H9 (cell line): ENCODE measurements at regions not wholly inside any gene's neighbourhood (a gene's known extent, or its start where the extent isn't known, plus 50 kb on each side); places are given as distances from the start of the nearest gene placed in this dataset.

Experiments used
- DNase-seq: peaks from one replicate; pipeline ENCODE4 v3.0.0-alpha.2; 2017
- H2AFZ ChIP-seq: one replicate; pipeline ENCODE4 v1.6.1; 2013; ENCODE audit warnings: mild to moderate bottlenecking, low read length, control low read depth, moderate library complexity
- H2AK5ac ChIP-seq: 2 replicates; pipeline ENCODE4 v1.6.1; 2013; ENCODE audit warnings: low read length, control low read depth, mixed read lengths; ENCODE audit not compliant: insufficient read length
- H2BK120ac ChIP-seq: one replicate; pipeline ENCODE4 v1.6.1; 2013; ENCODE audit warnings: low read depth, mild to moderate bottlenecking, low read length, control low read depth, inconsistent platforms; ENCODE audit not compliant: poor library complexity, severe bottlenecking
- H2BK12ac ChIP-seq: 2 replicates; pipeline ENCODE4 v1.6.1; 2013; ENCODE audit warnings: low read length, control low read depth, mixed read lengths, low read depth; ENCODE audit not compliant: insufficient read length
- H2BK15ac ChIP-seq: 2 replicates; pipeline ENCODE4 v1.6.1; 2013; ENCODE audit warnings: low read depth, low read length, control low read depth
- H2BK20ac ChIP-seq: one replicate; pipeline ENCODE4 v1.6.1; 2013; ENCODE audit warnings: low read depth, mild to moderate bottlenecking, low read length, control low read depth, inconsistent platforms; ENCODE audit not compliant: poor library complexity, severe bottlenecking
- H2BK5ac ChIP-seq: 2 replicates; pipeline ENCODE4 v1.6.1; 2013; ENCODE audit warnings: low read length, control low read depth, mixed read lengths; ENCODE audit not compliant: insufficient read length
- H3K14ac ChIP-seq: 2 replicates; pipeline ENCODE4 v1.6.1; 2013; ENCODE audit warnings: low read length, control low read depth; ENCODE audit not compliant: insufficient read depth
- H3K18ac ChIP-seq: 2 replicates; pipeline ENCODE4 v1.6.1; 2013; ENCODE audit warnings: low read depth, mild to moderate bottlenecking, mixed read lengths, low read length, control low read depth; ENCODE audit not compliant: insufficient read length
- H3K23ac ChIP-seq: 2 replicates; pipeline ENCODE4 v1.6.1; 2013; ENCODE audit warnings: low read length, control low read depth, mixed read lengths, low read depth; ENCODE audit not compliant: insufficient read length
- H3K23me2 ChIP-seq: 2 replicates; pipeline ENCODE4 v1.6.1; 2013; ENCODE audit warnings: low read depth, mild to moderate bottlenecking, mixed read lengths, low read length, control low read depth; ENCODE audit not compliant: insufficient read length, poor library complexity, severe bottlenecking
- H3K27ac ChIP-seq: 2 replicates; pipeline ENCODE4 v1.5.1; 2013; ENCODE audit warnings: low read length, control low read depth, mixed read lengths, low read depth; ENCODE audit not compliant: insufficient read length
- H3K27me3 ChIP-seq: 2 replicates; pipeline ENCODE4 v1.6.1; 2013; ENCODE audit warnings: low read length, control low read depth, inconsistent platforms; ENCODE audit not compliant: insufficient read depth
- H3K4ac ChIP-seq: 2 replicates; pipeline ENCODE4 v1.6.1; 2013; ENCODE audit warnings: low read depth, mild to moderate bottlenecking, control low read depth, inconsistent platforms, low read length, moderate library complexity
- H3K4me1 ChIP-seq: 2 replicates; pipeline ENCODE4 v1.6.1; 2013; ENCODE audit warnings: low read length, control low read depth, inconsistent platforms; ENCODE audit not compliant: insufficient read depth
- H3K4me2 ChIP-seq: 2 replicates; pipeline ENCODE4 v1.6.1; 2013; ENCODE audit warnings: low read length, control low read depth, mixed read lengths; ENCODE audit not compliant: insufficient read length, insufficient read depth
- H3K56ac ChIP-seq: 2 replicates; pipeline ENCODE4 v1.6.1; 2013; ENCODE audit warnings: low read depth, mild to moderate bottlenecking, mixed read lengths, low read length, control low read depth; ENCODE audit not compliant: insufficient read length
- H3K79me1 ChIP-seq: 2 replicates; pipeline ENCODE4 v1.6.1; 2013; ENCODE audit warnings: low read depth, mild to moderate bottlenecking, moderate library complexity, low read length, control low read depth, inconsistent platforms; ENCODE audit not compliant: insufficient read depth, poor library complexity, severe bottlenecking
- H3K79me2 ChIP-seq: 2 replicates; pipeline ENCODE4 v1.6.1; 2013; ENCODE audit warnings: low read length, control low read depth, inconsistent platforms; ENCODE audit not compliant: insufficient read depth
- H3K9ac ChIP-seq: 2 replicates; pipeline ENCODE4 v1.6.1; 2013; ENCODE audit warnings: low read length, control low read depth, mixed read lengths; ENCODE audit not compliant: insufficient read length; ENCODE audit errors: extremely low read depth
- H3K9me3 ChIP-seq: one replicate; pipeline ENCODE4 v1.6.1; 2013; ENCODE audit warnings: low read depth, low read length, inconsistent platforms; ENCODE audit not compliant: control insufficient read depth
- H3T11ph ChIP-seq: one replicate; pipeline ENCODE4 v1.6.1; 2013; ENCODE audit warnings: mild to moderate bottlenecking, low read length, control low read depth, inconsistent platforms
- H4K20me1 ChIP-seq: one replicate; pipeline ENCODE4 v1.6.1; 2013; ENCODE audit not compliant: control insufficient read depth, insufficient read length, insufficient read depth
- H4K5ac ChIP-seq: 2 replicates; pipeline ENCODE4 v1.6.1; 2013; ENCODE audit warnings: low read depth, mild to moderate bottlenecking, mixed read lengths, low read length, control low read depth; ENCODE audit not compliant: insufficient read length
- H4K8ac ChIP-seq: replicated peaks from 2 replicates; pipeline ENCODE4 v1.6.1; 2013; ENCODE audit warnings: low read length, control low read depth, mixed read lengths, low read depth; ENCODE audit not compliant: insufficient read length
- H4K91ac ChIP-seq: 2 replicates; pipeline ENCODE4 v1.6.1; 2013; ENCODE audit warnings: low read depth, mild to moderate bottlenecking, moderate library complexity, mixed read lengths, low read length, control low read depth; ENCODE audit not compliant: insufficient read length
- H3K27ac Mint-ChIP-seq, 3 experiments: 2 replicates in 2 of 3; 3 replicates in 1 of 3; pipeline ENCODE4 v1.8.0; 2020 to 2021; ENCODE audit warnings: mixed read lengths in 3 of 3, mild to moderate bottlenecking in 1 of 3, moderate library complexity in 1 of 3
- H3K27me3 Mint-ChIP-seq: 2 replicates; pipeline ENCODE4 v1.8.0; 2021; ENCODE audit warnings: low read depth, mild to moderate bottlenecking, moderate library complexity, mixed read lengths
- H3K36me3 Mint-ChIP-seq, 3 experiments: 2 replicates in 2 of 3; 3 replicates in 1 of 3; pipeline ENCODE4 v1.8.0; 2020 to 2021; ENCODE audit warnings: low read depth in 3 of 3, mixed read lengths in 3 of 3; ENCODE audit not compliant: insufficient read depth in 1 of 3
- H3K4me1 Mint-ChIP-seq, 2 experiments: 2 replicates each; pipeline ENCODE4 v1.8.0; 2020; ENCODE audit warnings: mixed read lengths in 2 of 2
- H3K4me3 Mint-ChIP-seq, 2 experiments: 2 replicates in 1 of 2; 3 replicates in 1 of 2; pipeline ENCODE4 v1.8.0; 2020 to 2021; ENCODE audit warnings: mild to moderate bottlenecking in 2 of 2, mixed read lengths in 2 of 2, moderate library complexity in 1 of 2
- H3K9me3 Mint-ChIP-seq, 2 experiments: 2 replicates in 1 of 2; 3 replicates in 1 of 2; pipeline ENCODE4 v1.8.0; 2020; ENCODE audit warnings: mild to moderate bottlenecking in 2 of 2, mixed read lengths in 2 of 2, moderate library complexity in 1 of 2
- WGBS: extraction: QIAGEN DNeasy Blood & Tissue Kit; methylation state at CpG from one replicate; pipeline ENCODE4 v1.1.7; 2013; ENCODE audit warnings: missing lambda C conversion rate, low lambda C conversion rate, mixed read lengths; ENCODE audit not compliant: insufficient read length; ENCODE audit errors: extremely low coverage; 5-methylcytosine and 5-hydroxymethylcytosine counted together
- TF ChIP-seq, protein P1 (sequence below): fragments of 200-600 bp; sonication (generic); conservative IDR thresholded peaks from 3 replicates; pipeline ENCODE4 v1.8.0; 2021; ENCODE audit warnings: antibody characterized with exemption, mild to moderate bottlenecking

- H3K79me2 ChIP-seq: no peaks in the 10 kb centered on the region
- TF ChIP-seq, protein P1, sequence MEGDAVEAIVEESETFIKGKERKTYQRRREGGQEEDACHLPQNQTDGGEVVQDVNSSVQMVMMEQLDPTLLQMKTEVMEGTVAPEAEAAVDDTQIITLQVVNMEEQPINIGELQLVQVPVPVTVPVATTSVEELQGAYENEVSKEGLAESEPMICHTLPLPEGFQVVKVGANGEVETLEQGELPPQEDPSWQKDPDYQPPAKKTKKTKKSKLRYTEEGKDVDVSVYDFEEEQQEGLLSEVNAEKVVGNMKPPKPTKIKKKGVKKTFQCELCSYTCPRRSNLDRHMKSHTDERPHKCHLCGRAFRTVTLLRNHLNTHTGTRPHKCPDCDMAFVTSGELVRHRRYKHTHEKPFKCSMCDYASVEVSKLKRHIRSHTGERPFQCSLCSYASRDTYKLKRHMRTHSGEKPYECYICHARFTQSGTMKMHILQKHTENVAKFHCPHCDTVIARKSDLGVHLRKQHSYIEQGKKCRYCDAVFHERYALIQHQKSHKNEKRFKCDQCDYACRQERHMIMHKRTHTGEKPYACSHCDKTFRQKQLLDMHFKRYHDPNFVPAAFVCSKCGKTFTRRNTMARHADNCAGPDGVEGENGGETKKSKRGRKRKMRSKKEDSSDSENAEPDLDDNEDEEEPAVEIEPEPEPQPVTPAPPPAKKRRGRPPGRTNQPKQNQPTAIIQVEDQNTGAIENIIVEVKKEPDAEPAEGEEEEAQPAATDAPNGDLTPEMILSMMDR: no peak
- no peak overlapping the region for H3K4ac ChIP-seq
- no peak overlapping the region for H2BK12ac ChIP-seq
- no peak overlapping the region for H2AK5ac ChIP-seq
- no peak overlapping the region for H2AFZ ChIP-seq
- H3K27me3 Mint-ChIP-seq: no peaks in the 10 kb centered on the region
- H3K18ac ChIP-seq: no peak overlapping the region
- no peak overlapping the region for H2BK15ac ChIP-seq
- no CpG with 5 or more reads among the region's 1 CpG for WGBS
- no peaks in the 10 kb centered on the region for H3K27me3 ChIP-seq
- no peaks in the 10 kb centered on the region for H3K9me3 Mint-ChIP-seq
- H3K23me2 ChIP-seq: no peaks in the 10 kb centered on the region
- H3K9me3 ChIP-seq: no peaks in the 10 kb centered on the region
- no peak overlapping the region for H3K56ac ChIP-seq
- peak overlapping the region in 1 of 3 experiments; percentile 25; a peak in 1 of 7 replicates for H3K27ac Mint-ChIP-seq
- no peaks in the 10 kb centered on the region for H3K4me1 Mint-ChIP-seq
- no peak overlapping the region for H3K9ac ChIP-seq
- no peak overlapping the region for H3K4me2 ChIP-seq
- H2BK5ac ChIP-seq: no peak overlapping the region
- no peak overlapping the region for H3T11ph ChIP-seq
- H3K14ac ChIP-seq: no peak overlapping the region
- no peak overlapping the region for H3K4me3 Mint-ChIP-seq
- no peak overlapping the region for H4K5ac ChIP-seq
- no peaks in the 10 kb centered on the region for H3K4me1 ChIP-seq
- H3K23ac ChIP-seq: no peak overlapping the region
- H2BK120ac ChIP-seq: no peak overlapping the region
- H4K91ac ChIP-seq: no peak overlapping the region
- no peaks in the 10 kb centered on the region for H3K36me3 Mint-ChIP-seq
- no peak overlapping the region for H2BK20ac ChIP-seq
- H4K8ac ChIP-seq: no peak overlapping the region
- no peak overlapping the region for H3K27ac ChIP-seq
- no peaks in the 10 kb centered on the region for H3K79me1 ChIP-seq
- DNase-seq: no peak
- no peaks in the 10 kb centered on the region for H4K20me1 ChIP-seq
Observed at GRCh38 chr1:170307426-170307825, 161.7 kb downstream of the NTMT2 start.
